Liver (tissue), 8 donors: ENCODE measurements at regions not wholly inside any gene's neighbourhood (a gene's known extent, or its start where the extent isn't known, plus 50 kb on each side); places are given as distances from the start of the nearest gene placed in this dataset.
"Not testable (repeated sequence)": the region's sequence is repeated elsewhere in the genome, so short reads cannot be mapped to it uniquely, and the experiment has no call there.

Source experiments
- DNase-seq: peaks from one replicate; pipeline ENCODE4 v3.0.0-alpha.2; 2017; ENCODE audit warnings: low spot score
- H3K27ac ChIP-seq, 2 donors: one replicate each; pipeline ENCODE4 v1.7.0; 2013; ENCODE audit warnings: inconsistent platforms in 2 of 2, low read length in 2 of 2, control low read depth in 1 of 2, low read depth in 1 of 2, mild to moderate bottlenecking in 1 of 2
- H3K27me3 ChIP-seq, 4 donors: one replicate each; pipeline versions ENCODE4 v1.6.1 to v1.7.0; 2013; ENCODE audit warnings: low read length in 3 of 4, inconsistent platforms in 1 of 4, mild to moderate bottlenecking in 1 of 4, moderate library complexity in 1 of 4; ENCODE audit not compliant: control insufficient read depth in 4 of 4, insufficient read depth in 4 of 4
- H3K36me3 ChIP-seq, 4 donors: one replicate each; pipeline versions ENCODE4 v1.6.1 to v1.7.0; 2013; ENCODE audit warnings: low read length in 3 of 4, mild to moderate bottlenecking in 3 of 4, low read depth in 1 of 4, moderate library complexity in 1 of 4; ENCODE audit not compliant: control insufficient read depth in 4 of 4, insufficient read depth in 3 of 4
- H3K4me1 ChIP-seq, 4 donors: one replicate each; pipeline versions ENCODE4 v1.6.1 to v1.7.0; 2013; ENCODE audit warnings: low read length in 3 of 4, mild to moderate bottlenecking in 3 of 4, moderate library complexity in 1 of 4; ENCODE audit not compliant: control insufficient read depth in 4 of 4, insufficient read depth in 4 of 4
- H3K4me3 ChIP-seq, 3 donors: one replicate each; pipeline versions ENCODE4 v1.6.1 to v1.7.0; 2013; ENCODE audit warnings: low read length in 3 of 3, control low read depth in 1 of 3, low read depth in 1 of 3, mild to moderate bottlenecking in 1 of 3
- H3K9ac ChIP-seq, 2 donors: one replicate each; pipeline ENCODE4 v1.7.0; 2013; ENCODE audit warnings: low read length in 2 of 2, mild to moderate bottlenecking in 2 of 2, moderate library complexity in 2 of 2, control low read depth in 1 of 2, low read depth in 1 of 2
- H3K9me3 ChIP-seq, 4 donors: one replicate each; pipeline versions ENCODE4 v1.6.1 to v1.7.0; 2013; ENCODE audit warnings: low read length in 3 of 4; ENCODE audit not compliant: control insufficient read depth in 4 of 4
- EGR1 ChIP-seq, 2 donors: IDR thresholded peaks; 2 replicates each; pipeline ENCODE4 v1.6.1; 2016 to 2018; ENCODE audit warnings: antibody characterized with exemption in 2 of 2, low read depth in 2 of 2
- FOXA1 ChIP-seq: IDR thresholded peaks from 2 replicates; pipeline ENCODE4 v1.6.1; 2016; ENCODE audit warnings: antibody characterized with exemption
- HNF4G ChIP-seq: IDR thresholded peaks from 2 replicates; pipeline ENCODE4 v1.6.1; 2016; ENCODE audit warnings: antibody characterized with exemption
- JUND ChIP-seq, 2 donors: IDR thresholded peaks; 2 replicates each; pipeline ENCODE4 v1.6.1; 2016; ENCODE audit warnings: antibody characterized with exemption in 2 of 2
- NR2F2 ChIP-seq: IDR thresholded peaks from 2 replicates; pipeline ENCODE4 v1.6.1; 2016; ENCODE audit warnings: antibody characterized with exemption
- RAD21 ChIP-seq, 2 donors: IDR thresholded peaks; 2 replicates each; pipeline ENCODE4 v1.6.1; 2016; ENCODE audit warnings: antibody characterized with exemption in 2 of 2, mild to moderate bottlenecking in 2 of 2
- RXRA ChIP-seq, 2 donors: IDR thresholded peaks; 2 replicates each; pipeline ENCODE4 v1.6.1; 2017 to 2018; ENCODE audit warnings: antibody characterized with exemption in 2 of 2, mild to moderate bottlenecking in 1 of 2
- SP1 ChIP-seq: IDR thresholded peaks from 2 replicates; pipeline ENCODE4 v1.6.1; 2018; ENCODE audit warnings: antibody characterized with exemption, mild to moderate bottlenecking
- TAF1 ChIP-seq: conservative IDR thresholded peaks from 2 replicates; pipeline ENCODE4 v1.6.1; 2016; ENCODE audit warnings: antibody characterized with exemption, mild to moderate bottlenecking
- YY1 ChIP-seq: IDR thresholded peaks from 2 replicates; pipeline ENCODE4 v1.6.1; 2016; ENCODE audit warnings: antibody characterized with exemption, mild to moderate bottlenecking
- WGBS: extraction: QIAGEN DNeasy Blood & Tissue Kit; methylation state at CpG from one replicate; pipeline ENCODE4 v1.1.7; 2013; 5-methylcytosine and 5-hydroxymethylcytosine counted together
- TF ChIP-seq, protein P1 (sequence below): IDR thresholded peaks from 2 replicates; pipeline ENCODE4 v1.6.1; 2016; ENCODE audit warnings: antibody characterized with exemption, mild to moderate bottlenecking
- TF ChIP-seq, protein P2 (sequence below): IDR thresholded peaks from 2 replicates; pipeline ENCODE4 v1.6.1; 2016; ENCODE audit warnings: antibody characterized with exemption
- TF ChIP-seq, protein P3 (sequence below): fragments of 150-350 bp; IDR thresholded peaks from 2 replicates; pipeline ENCODE4 v1.5.1; 2017; ENCODE audit warnings: improper control_type of control experiment, low read depth, low read length; ENCODE audit not compliant: missing input control
- donor health status: healthy.
- donor health status: healthy.
- donor health status: healthy.
- donor health status: healthy.
- donor health status: healthy.

DNA sequence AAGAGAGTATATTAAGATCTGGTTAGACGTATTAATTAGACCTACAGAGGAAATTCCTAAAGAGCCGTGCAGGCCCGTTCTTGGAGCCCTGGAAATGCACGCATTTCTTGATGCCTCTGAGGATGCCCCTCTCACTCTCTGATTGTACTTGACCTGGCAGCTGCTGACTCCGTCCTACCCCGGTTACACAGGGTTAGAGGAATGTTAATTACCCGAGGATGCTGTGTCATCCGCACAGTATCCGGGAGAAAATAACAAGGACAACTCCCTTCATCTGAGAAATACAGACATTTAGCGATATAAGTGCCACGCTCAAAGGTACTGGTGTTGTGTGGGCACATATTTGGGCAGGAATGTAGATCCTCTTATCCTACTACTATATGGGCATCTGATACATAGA lies 404.6 kb upstream of the FAT1 start:
- Histone ChIP-seq H3K4me3 (no peak overlapping the region), H3K9ac (no peak overlapping the region), H3K27me3 (peaks cover 0 to 4% (median 0%) of the 10 kb centered on the region in 4 donors), H3K27ac (no peak overlapping the region), H3K9me3 (peaks cover 0 to 10% (median 0%) of the 10 kb centered on the region in 4 donors), H3K36me3 (no peaks in the 10 kb centered on the region), H3K4me1 (no peaks in the 10 kb centered on the region)
- WGBS: 82% methylated on average over 11 of the region's 11 CpGs
- TF ChIP-seq HNF4G (no peak), EGR1 (IDR thresholded peaks at IDR 0.05; ENCODE audit: low read depth in 2 of 2) (no peak), FOXA1 (no peak), YY1 (no peak), JUND (IDR thresholded peaks at IDR 0.05) (no peak), RXRA (IDR thresholded peaks at IDR 0.05) (no peak), RAD21 (IDR thresholded peaks at IDR 0.05) (no peak), TAF1 (no peak), NR2F2 (no peak)
- TF ChIP-seq, protein P1, sequence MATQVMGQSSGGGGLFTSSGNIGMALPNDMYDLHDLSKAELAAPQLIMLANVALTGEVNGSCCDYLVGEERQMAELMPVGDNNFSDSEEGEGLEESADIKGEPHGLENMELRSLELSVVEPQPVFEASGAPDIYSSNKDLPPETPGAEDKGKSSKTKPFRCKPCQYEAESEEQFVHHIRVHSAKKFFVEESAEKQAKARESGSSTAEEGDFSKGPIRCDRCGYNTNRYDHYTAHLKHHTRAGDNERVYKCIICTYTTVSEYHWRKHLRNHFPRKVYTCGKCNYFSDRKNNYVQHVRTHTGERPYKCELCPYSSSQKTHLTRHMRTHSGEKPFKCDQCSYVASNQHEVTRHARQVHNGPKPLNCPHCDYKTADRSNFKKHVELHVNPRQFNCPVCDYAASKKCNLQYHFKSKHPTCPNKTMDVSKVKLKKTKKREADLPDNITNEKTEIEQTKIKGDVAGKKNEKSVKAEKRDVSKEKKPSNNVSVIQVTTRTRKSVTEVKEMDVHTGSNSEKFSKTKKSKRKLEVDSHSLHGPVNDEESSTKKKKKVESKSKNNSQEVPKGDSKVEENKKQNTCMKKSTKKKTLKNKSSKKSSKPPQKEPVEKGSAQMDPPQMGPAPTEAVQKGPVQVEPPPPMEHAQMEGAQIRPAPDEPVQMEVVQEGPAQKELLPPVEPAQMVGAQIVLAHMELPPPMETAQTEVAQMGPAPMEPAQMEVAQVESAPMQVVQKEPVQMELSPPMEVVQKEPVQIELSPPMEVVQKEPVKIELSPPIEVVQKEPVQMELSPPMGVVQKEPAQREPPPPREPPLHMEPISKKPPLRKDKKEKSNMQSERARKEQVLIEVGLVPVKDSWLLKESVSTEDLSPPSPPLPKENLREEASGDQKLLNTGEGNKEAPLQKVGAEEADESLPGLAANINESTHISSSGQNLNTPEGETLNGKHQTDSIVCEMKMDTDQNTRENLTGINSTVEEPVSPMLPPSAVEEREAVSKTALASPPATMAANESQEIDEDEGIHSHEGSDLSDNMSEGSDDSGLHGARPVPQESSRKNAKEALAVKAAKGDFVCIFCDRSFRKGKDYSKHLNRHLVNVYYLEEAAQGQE: no peak
- TF ChIP-seq, protein P2, sequence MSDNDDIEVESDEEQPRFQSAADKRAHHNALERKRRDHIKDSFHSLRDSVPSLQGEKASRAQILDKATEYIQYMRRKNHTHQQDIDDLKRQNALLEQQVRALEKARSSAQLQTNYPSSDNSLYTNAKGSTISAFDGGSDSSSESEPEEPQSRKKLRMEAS: no peak
- no peak for DNase-seq

DNA sequence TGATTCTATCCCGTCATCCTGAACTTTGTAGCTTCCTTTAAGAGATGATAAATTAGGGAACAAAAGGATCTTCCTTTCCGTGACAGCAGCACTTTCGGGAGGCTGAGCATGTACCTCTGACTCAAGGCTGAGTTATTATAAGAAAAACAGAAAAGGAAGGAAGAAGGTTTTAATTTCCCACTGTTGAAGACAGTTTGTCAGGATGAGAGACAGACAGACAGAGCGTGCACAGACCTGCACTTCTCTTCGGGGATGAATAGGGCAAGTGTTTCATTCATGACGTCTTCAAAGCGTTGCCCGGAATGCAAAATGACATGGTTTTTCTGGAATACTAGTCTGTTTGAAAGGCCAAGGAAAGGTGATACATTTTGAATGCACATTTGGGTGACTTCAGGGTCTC lies 405.3 kb upstream of the FAT1 start:
- H3K36me3 ChIP-seq: no peaks in the 10 kb centered on the region
- no peak overlapping the region for H3K4me3 ChIP-seq
- H3K9me3 ChIP-seq: peaks cover 0 to 10% (median 0%) of the 10 kb centered on the region in 4 donors
- no peak overlapping the region for H3K27ac ChIP-seq
- H3K27me3 ChIP-seq: peaks cover 0 to 4% (median 0%) of the 10 kb centered on the region in 4 donors
- no peak for DNase-seq
- no peaks in the 10 kb centered on the region for H3K4me1 ChIP-seq
- 77% methylated on average over 8 of the region's 8 CpGs for WGBS
- TF ChIP-seq, protein P3, sequence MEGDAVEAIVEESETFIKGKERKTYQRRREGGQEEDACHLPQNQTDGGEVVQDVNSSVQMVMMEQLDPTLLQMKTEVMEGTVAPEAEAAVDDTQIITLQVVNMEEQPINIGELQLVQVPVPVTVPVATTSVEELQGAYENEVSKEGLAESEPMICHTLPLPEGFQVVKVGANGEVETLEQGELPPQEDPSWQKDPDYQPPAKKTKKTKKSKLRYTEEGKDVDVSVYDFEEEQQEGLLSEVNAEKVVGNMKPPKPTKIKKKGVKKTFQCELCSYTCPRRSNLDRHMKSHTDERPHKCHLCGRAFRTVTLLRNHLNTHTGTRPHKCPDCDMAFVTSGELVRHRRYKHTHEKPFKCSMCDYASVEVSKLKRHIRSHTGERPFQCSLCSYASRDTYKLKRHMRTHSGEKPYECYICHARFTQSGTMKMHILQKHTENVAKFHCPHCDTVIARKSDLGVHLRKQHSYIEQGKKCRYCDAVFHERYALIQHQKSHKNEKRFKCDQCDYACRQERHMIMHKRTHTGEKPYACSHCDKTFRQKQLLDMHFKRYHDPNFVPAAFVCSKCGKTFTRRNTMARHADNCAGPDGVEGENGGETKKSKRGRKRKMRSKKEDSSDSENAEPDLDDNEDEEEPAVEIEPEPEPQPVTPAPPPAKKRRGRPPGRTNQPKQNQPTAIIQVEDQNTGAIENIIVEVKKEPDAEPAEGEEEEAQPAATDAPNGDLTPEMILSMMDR: no peak
- TF ChIP-seq RXRA (IDR thresholded peaks at IDR 0.05) (no peak), SP1 (no peak)
- H3K9ac ChIP-seq: no peak overlapping the region

DNA sequence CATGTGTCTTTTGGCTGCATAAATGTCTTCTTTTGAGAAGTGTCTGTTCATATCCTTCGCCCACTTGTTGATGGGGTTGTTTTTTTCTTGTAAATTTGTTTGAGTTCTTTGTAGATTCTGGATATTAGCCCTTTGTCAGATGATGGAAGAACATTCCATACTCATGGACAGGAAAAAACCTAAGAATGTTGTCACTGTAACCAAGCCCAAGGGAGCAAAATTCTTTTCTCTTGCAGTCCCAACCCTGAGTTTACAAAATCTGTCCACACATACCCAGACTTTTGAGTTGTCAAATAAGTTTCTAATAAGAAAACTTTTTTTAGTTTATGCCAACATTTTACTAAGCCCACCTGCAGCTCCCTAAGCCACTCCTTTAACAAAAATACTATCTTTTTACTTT lies 408.2 kb upstream of the FAT1 start:
- WGBS: 88% methylated on average over 1 of the region's 1 CpG
- not testable (repeated sequence) for H3K9ac ChIP-seq, H3K27ac ChIP-seq, H3K9me3 ChIP-seq, H3K27me3 ChIP-seq, H3K4me3 ChIP-seq, H3K4me1 ChIP-seq, DNase-seq, H3K36me3 ChIP-seq
